ENCODE measurements at regions not wholly inside any gene's neighbourhood (a gene's known extent, or its start where the extent isn't known, plus 50 kb on each side); places are given as distances from the start of the nearest gene placed in this dataset.

GRCh38 chr9:130781569-130781968, 53.5 kb upstream of the ABL1 start:
- no peak for DNase-seq (ENCODE audit: low read depth, low spot score)

DNA sequence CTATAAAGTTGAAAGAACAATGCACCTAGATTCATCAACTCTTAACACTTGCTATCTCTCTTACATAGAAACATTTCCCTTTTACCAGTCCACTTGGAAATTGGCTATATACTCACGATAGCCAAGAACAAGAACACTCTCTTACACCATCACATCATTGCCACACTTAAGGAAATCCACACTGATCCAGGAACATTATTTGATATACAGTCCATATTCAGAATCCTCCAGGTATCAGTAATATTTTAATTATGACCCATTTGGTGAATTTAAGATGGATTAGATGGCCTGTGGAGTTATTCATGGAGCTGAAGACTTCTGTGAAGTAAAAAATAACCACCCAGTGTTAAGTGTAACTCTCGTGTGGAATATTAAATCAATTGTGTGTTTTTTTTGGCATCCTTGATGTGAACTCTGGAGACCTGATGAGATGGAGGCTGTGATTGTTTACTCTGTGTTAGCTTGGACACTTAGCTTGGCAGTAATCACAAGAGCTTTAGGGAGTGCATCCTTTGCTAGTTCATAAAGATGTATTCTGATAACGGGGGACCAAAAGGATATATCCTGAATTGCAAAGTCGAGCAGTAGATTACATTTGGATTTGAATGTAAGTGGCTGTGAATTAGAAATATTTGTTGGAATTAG, 52.0 kb upstream of the ABL1 start:
- DNase-seq (ENCODE audit: low read depth, low spot score): no peak

DNA sequence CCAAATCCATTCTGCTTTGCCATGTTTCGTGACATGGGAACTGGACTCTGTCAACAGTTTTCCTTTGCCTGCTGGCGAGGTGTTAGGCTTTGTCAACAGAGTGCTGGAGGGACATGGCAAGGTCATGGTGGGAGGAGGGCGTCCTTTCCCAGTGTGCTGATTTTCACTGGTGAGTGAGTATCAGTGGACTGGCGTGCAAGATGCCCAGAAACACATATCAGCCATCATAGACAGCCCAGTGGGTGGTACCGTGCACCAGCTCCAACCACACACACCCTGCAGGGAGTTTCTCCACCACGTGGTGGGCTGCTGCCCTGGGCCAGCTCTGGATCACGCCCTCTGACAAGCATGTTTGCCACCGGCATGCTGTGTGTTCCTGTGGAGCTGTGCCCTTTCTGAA, 50.0 kb upstream of the ABL1 start:
- no peak for DNase-seq (ENCODE audit: low read depth, low spot score)

All from pulmonary artery endothelial cell (primary cell).